ACC112 (cell line): ENCODE measurements at regions not wholly inside any gene's neighbourhood (a gene's known extent, or its start where the extent isn't known, plus 50 kb on each side); places are given as distances from the start of the nearest gene placed in this dataset.
"Not testable (repeated sequence)": the region's sequence is repeated elsewhere in the genome, so short reads cannot be mapped to it uniquely, and the experiment has no call there.

Source experiments
- H2AFZ ChIP-seq: fragments of 200-600 bp; sonication (generic); one replicate; pipeline ENCODE4 v1.6.0; 2017; ENCODE audit warnings: antibody characterized with exemption, low read length; ENCODE audit not compliant: unreplicated experiment
- H3K27ac ChIP-seq: fragments of 200-600 bp; sonication (generic); 2 replicates; pipeline ENCODE4 v1.5.1; 2014; ENCODE audit warnings: low read depth, mild to moderate bottlenecking, antibody characterized with exemption, low read length, moderate library complexity
- H3K27me3 ChIP-seq: fragments of 200-600 bp; sonication (generic); 2 replicates; pipeline ENCODE4 v1.6.1; 2014; ENCODE audit warnings: mild to moderate bottlenecking, antibody characterized with exemption, low read length, moderate library complexity, mixed read lengths; ENCODE audit not compliant: insufficient read depth
- H3K36me3 ChIP-seq: fragments of 200-600 bp; sonication (generic); 2 replicates; pipeline ENCODE4 v1.6.1; 2016; ENCODE audit warnings: mild to moderate bottlenecking, antibody characterized with exemption, low read length, moderate library complexity, mixed read lengths; ENCODE audit not compliant: insufficient read depth
- H3K4me1 ChIP-seq: fragments of 200-600 bp; sonication (generic); one replicate; pipeline ENCODE4 v1.6.1; 2016; ENCODE audit warnings: low read length, mixed read lengths; ENCODE audit not compliant: insufficient read depth, unreplicated experiment, control insufficient read depth
- H3K4me3 ChIP-seq: fragments of 200-600 bp; sonication (generic); 2 replicates; pipeline ENCODE4 v1.5.1; 2014; ENCODE audit warnings: mild to moderate bottlenecking, low read depth, low read length
- H3K79me2 ChIP-seq: fragments of 200-600 bp; sonication (generic); one replicate; pipeline ENCODE4 v1.6.0; 2016; ENCODE audit warnings: low read length; ENCODE audit not compliant: control insufficient read depth, unreplicated experiment, insufficient read depth

GRCh38 chr4:14387647-14388046 is 614.6 kb upstream of the CPEB2 start:
- Histone ChIP-seq H3K36me3 (no peaks in the 10 kb centered on the region), H3K27me3 (no peaks in the 10 kb centered on the region), H3K4me1 (peaks cover 7% of the 10 kb centered on the region), H3K27ac (no peak overlapping the region), H3K4me3 (no peak overlapping the region), H2AFZ (no peak overlapping the region), H3K79me2 (no peaks in the 10 kb centered on the region)

- no peaks in the 10 kb centered on the region for H3K36me3 ChIP-seq
- H3K4me3 ChIP-seq: no peak overlapping the region
- H2AFZ ChIP-seq: no peak overlapping the region
- no peaks in the 10 kb centered on the region for H3K79me2 ChIP-seq
- peaks cover 3% of the 10 kb centered on the region for H3K4me1 ChIP-seq
- no peaks in the 10 kb centered on the region for H3K27me3 ChIP-seq
- H3K27ac ChIP-seq: no peak overlapping the region
These were observed 609.9 kb upstream of the CPEB2 start for GRCh38 chr4:14392378-14392777.

- H3K27me3 ChIP-seq: no peaks in the 10 kb centered on the region
- no peaks in the 10 kb centered on the region for H3K79me2 ChIP-seq
- no peak overlapping the region for H3K27ac ChIP-seq
- H2AFZ ChIP-seq: no peak overlapping the region
- H3K4me1 ChIP-seq: peaks cover 8% of the 10 kb centered on the region
- no peaks in the 10 kb centered on the region for H3K36me3 ChIP-seq
- no peak overlapping the region for H3K4me3 ChIP-seq
These were observed 606.1 kb upstream of the CPEB2 start for GRCh38 chr4:14396183-14396582.

GRCh38 chr4:14399848-14400247 is 602.4 kb upstream of the CPEB2 start:
- Histone ChIP-seq H3K27ac (no peak overlapping the region), H3K4me1 (peaks cover 8% of the 10 kb centered on the region), H3K36me3 (no peaks in the 10 kb centered on the region), H3K4me3 (no peak overlapping the region), H3K27me3 (no peaks in the 10 kb centered on the region), H3K79me2 (no peaks in the 10 kb centered on the region), H2AFZ (no peak overlapping the region)

- Histone ChIP-seq H3K27ac (no peak overlapping the region), H3K4me1 (peaks cover 8% of the 10 kb centered on the region), H3K36me3 (no peaks in the 10 kb centered on the region), H3K27me3 (no peaks in the 10 kb centered on the region), H3K4me3 (no peak overlapping the region), H3K79me2 (no peaks in the 10 kb centered on the region), H2AFZ (no peak overlapping the region)
These were observed 602.0 kb upstream of the CPEB2 start for GRCh38 chr4:14400307-14400706.

GRCh38 chr4:14403132-14403531 is 599.1 kb upstream of the CPEB2 start:
- H3K4me3 ChIP-seq: no peak overlapping the region
- H2AFZ ChIP-seq: no peak overlapping the region
- no peaks in the 10 kb centered on the region for H3K36me3 ChIP-seq
- no peaks in the 10 kb centered on the region for H3K27me3 ChIP-seq
- H3K27ac ChIP-seq: no peak overlapping the region
- no peaks in the 10 kb centered on the region for H3K79me2 ChIP-seq
- peaks cover 8% of the 10 kb centered on the region for H3K4me1 ChIP-seq

GRCh38 chr4:14404730-14405129 is 597.6 kb upstream of the CPEB2 start:
- H3K27me3 ChIP-seq: no peaks in the 10 kb centered on the region
- no peak overlapping the region for H3K4me3 ChIP-seq
- H3K36me3 ChIP-seq: no peaks in the 10 kb centered on the region
- H3K27ac ChIP-seq: no peak overlapping the region
- peaks cover 6% of the 10 kb centered on the region for H3K4me1 ChIP-seq
- no peak overlapping the region for H2AFZ ChIP-seq
- no peaks in the 10 kb centered on the region for H3K79me2 ChIP-seq

- Histone ChIP-seq H3K27ac (no peak overlapping the region), H3K79me2 (no peaks in the 10 kb centered on the region), H3K27me3 (no peaks in the 10 kb centered on the region), H3K4me3 (no peak overlapping the region), H3K4me1 (no peaks in the 10 kb centered on the region), H2AFZ (no peak overlapping the region), H3K36me3 (no peaks in the 10 kb centered on the region)
These were observed 591.8 kb upstream of the CPEB2 start for GRCh38 chr4:14410516-14410915.

GRCh38 chr4:14415146-14415545 is 587.1 kb upstream of the CPEB2 start:
- Histone ChIP-seq H3K4me3 (no peak overlapping the region), H3K36me3 (no peaks in the 10 kb centered on the region), H3K27me3 (no peaks in the 10 kb centered on the region), H3K4me1 (no peaks in the 10 kb centered on the region), H2AFZ (no peak overlapping the region), H3K27ac (no peak overlapping the region), H3K79me2 (no peaks in the 10 kb centered on the region)

- no peak overlapping the region for H3K4me3 ChIP-seq
- no peak overlapping the region for H2AFZ ChIP-seq
- H3K4me1 ChIP-seq: no peaks in the 10 kb centered on the region
- H3K79me2 ChIP-seq: no peaks in the 10 kb centered on the region
- no peak overlapping the region for H3K27ac ChIP-seq
- no peaks in the 10 kb centered on the region for H3K27me3 ChIP-seq
- no peaks in the 10 kb centered on the region for H3K36me3 ChIP-seq
These were observed 582.8 kb upstream of the CPEB2 start for GRCh38 chr4:14419516-14419915.

GRCh38 chr4:14426297-14426696 is 576.0 kb upstream of the CPEB2 start:
- not testable (repeated sequence) for H2AFZ ChIP-seq, H3K27me3 ChIP-seq, H3K36me3 ChIP-seq, H3K4me3 ChIP-seq, H3K27ac ChIP-seq, H3K79me2 ChIP-seq
- peaks cover 18% of the 10 kb centered on the region for H3K4me1 ChIP-seq

GRCh38 chr4:14428125-14428524 is 574.2 kb upstream of the CPEB2 start:
- no peak overlapping the region for H3K4me3 ChIP-seq
- no peaks in the 10 kb centered on the region for H3K36me3 ChIP-seq
- H3K27me3 ChIP-seq: no peaks in the 10 kb centered on the region
- peaks cover 18% of the 10 kb centered on the region for H3K4me1 ChIP-seq
- H2AFZ ChIP-seq: no peak overlapping the region
- no peaks in the 10 kb centered on the region for H3K79me2 ChIP-seq
- no peak overlapping the region for H3K27ac ChIP-seq
